ENCODE measurements at regions not wholly inside any gene's neighbourhood (a gene's known extent, or its start where the extent isn't known, plus 50 kb on each side); places are given as distances from the start of the nearest gene placed in this dataset.

DNA sequence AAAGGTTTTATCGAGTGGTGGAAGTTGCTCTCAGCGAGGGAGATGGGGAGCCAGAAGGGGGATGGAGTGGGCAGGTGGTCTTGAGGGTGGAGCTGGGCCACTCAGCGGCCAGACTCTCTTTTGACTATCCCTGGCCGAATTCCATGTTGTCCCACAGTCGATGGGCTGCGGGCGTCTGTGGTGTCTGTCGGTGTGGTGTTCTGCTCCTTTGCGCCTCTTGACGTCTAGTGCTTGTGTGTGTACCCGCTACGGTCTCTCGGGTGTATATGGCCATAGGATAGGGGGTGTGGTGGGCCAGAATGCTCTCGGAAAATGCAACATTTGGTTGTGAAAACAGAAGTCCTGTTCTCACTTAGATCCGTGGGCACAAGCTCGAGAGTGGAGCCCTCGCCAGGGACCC, 297.0 kb downstream of the CGGBP1 start:
- H3K4me3 ChIP-seq (ENCODE audit: insufficient read depth, low read depth, low read length): no peak overlapping the region
- dilution Hi-C loops (cut with HindIII; ENCODE audit: low sequenced_read_pairs, unreplicated experiment): no loop called here
- H4K8ac ChIP-seq (ENCODE audit: low read depth in 2 of 2, low read length in 2 of 2): no peak overlapping the region
- ChIA-PET CTCF (no interaction called here), POLR2A (ENCODE audit: unreplicated experiment) (no interaction called here)
- WGBS, 2 experiments (ENCODE audit: extremely low coverage in 2 of 2, insufficient read length in 1 of 2): 73% methylated on average over 3 of the region's 17 CpGs; no CpG with 5 or more reads in 1 of the 2 experiments
- no peak overlapping the region for H2AK9ac ChIP-seq (replicated peaks; ENCODE audit: low read depth, low read length, poor library complexity)
- H4K91ac ChIP-seq (ENCODE audit: insufficient read depth, low read depth, low read length): no peak overlapping the region
- no peak overlapping the region for H3K4me2 ChIP-seq (ENCODE audit: low read depth, low read length)
- H3K27ac ChIP-seq (ENCODE audit: insufficient read depth, low read length): no peak overlapping the region
- H3K9ac ChIP-seq (ENCODE audit: low read depth, low read length): no peak overlapping the region
- intact Hi-C loops (cut with micrococcal nuclease): no loop called here
- TF ChIP-seq, protein P1, sequence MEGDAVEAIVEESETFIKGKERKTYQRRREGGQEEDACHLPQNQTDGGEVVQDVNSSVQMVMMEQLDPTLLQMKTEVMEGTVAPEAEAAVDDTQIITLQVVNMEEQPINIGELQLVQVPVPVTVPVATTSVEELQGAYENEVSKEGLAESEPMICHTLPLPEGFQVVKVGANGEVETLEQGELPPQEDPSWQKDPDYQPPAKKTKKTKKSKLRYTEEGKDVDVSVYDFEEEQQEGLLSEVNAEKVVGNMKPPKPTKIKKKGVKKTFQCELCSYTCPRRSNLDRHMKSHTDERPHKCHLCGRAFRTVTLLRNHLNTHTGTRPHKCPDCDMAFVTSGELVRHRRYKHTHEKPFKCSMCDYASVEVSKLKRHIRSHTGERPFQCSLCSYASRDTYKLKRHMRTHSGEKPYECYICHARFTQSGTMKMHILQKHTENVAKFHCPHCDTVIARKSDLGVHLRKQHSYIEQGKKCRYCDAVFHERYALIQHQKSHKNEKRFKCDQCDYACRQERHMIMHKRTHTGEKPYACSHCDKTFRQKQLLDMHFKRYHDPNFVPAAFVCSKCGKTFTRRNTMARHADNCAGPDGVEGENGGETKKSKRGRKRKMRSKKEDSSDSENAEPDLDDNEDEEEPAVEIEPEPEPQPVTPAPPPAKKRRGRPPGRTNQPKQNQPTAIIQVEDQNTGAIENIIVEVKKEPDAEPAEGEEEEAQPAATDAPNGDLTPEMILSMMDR (conservative IDR thresholded peaks at IDR 0.05; ENCODE audit: low read depth, low read length): no peak
- TF ChIP-seq MAFK (IDR thresholded peaks at IDR 0.05; ENCODE audit: low read depth, low read length) (no peak), MXI1 (IDR thresholded peaks at IDR 0.05; ENCODE audit: borderline replicate concordance, low read depth, low read length) (no peak), MAZ (IDR thresholded peaks at IDR 0.05; ENCODE audit: borderline replicate concordance, low read depth, low read length) (no peak), NFE2L2 (IDR thresholded peaks at IDR 0.05; ENCODE audit: low read depth, low read length) (no peak)
- H3K56ac ChIP-seq (ENCODE audit: extremely low read depth, insufficient read depth, low read length): no peak overlapping the region
- H2BK5ac ChIP-seq (ENCODE audit: low read depth, low read length, poor library complexity, severe bottlenecking): no peak overlapping the region
- no TSS peak for BruUV-seq (replicated peaks)
- in situ Hi-C loops (cut with MboI; ENCODE audit: low sequenced_read_pairs): no loop called here
- no peak overlapping the region for H2AFZ ChIP-seq (replicated peaks; ENCODE audit: low read length, poor library complexity)
- H3K27me3 ChIP-seq (ENCODE audit: control insufficient read depth, insufficient read depth, low read length): no peaks in the 10 kb centered on the region
- H2AK5ac ChIP-seq (ENCODE audit: low read depth, low read length): no peak overlapping the region
- no peak overlapping the region for H3K18ac ChIP-seq (ENCODE audit: low read depth, low read length)
- H4K20me1 ChIP-seq (ENCODE audit: insufficient read depth, low read length): no peaks in the 10 kb centered on the region
- H2BK15ac ChIP-seq (ENCODE audit: low read depth, low read length): no peak overlapping the region
- H2BK20ac ChIP-seq (ENCODE audit: low read depth, low read length): no peak overlapping the region
- H4K5ac ChIP-seq (ENCODE audit: low read depth, low read length): no peak overlapping the region
- no peak overlapping the region for H2BK120ac ChIP-seq (ENCODE audit: low read depth, low read length)
- peaks cover 6% of the 10 kb centered on the region; the same call in 1 of the 2 replicates for H3K9me3 ChIP-seq (ENCODE audit: control insufficient read depth, insufficient read depth, low read length)
- no peaks in the 10 kb centered on the region for H3K9me1 ChIP-seq (ENCODE audit: insufficient read depth, low read length)
- H3K23ac ChIP-seq (ENCODE audit: low read depth, low read length): no peak overlapping the region
- no peak overlapping the region for H3K14ac ChIP-seq (replicated peaks; ENCODE audit: low read depth, low read length)
- H3K4ac ChIP-seq (ENCODE audit: low read depth, low read length): no peak overlapping the region
- no peak for DNase-seq
- no peaks in the 10 kb centered on the region for H3K36me3 ChIP-seq (ENCODE audit: control insufficient read depth, insufficient read depth, low read length)
- no peaks in the 10 kb centered on the region for H3K79me1 ChIP-seq (ENCODE audit: low read depth in 1 of 2, low read length in 2 of 2)
- ATAC-seq (ENCODE audit: low read depth): no peak
- H3K4me1 ChIP-seq (ENCODE audit: control insufficient read depth, insufficient read depth, low read length): no peaks in the 10 kb centered on the region

Measured in IMR-90 (cell line).